ENCODE measurements at regions not wholly inside any gene's neighbourhood (a gene's known extent, or its start where the extent isn't known, plus 50 kb on each side); places are given as distances from the start of the nearest gene placed in this dataset.

GRCh38 chr7:131222171-131222570, 105.5 kb upstream of the MKLN1 start:
- TF ChIP-seq CTCF (IDR thresholded peaks at IDR 0.05 in 4 of 5, conservative IDR thresholded peaks at IDR 0.05 in 1 of 5) (no peak), POLR2A (IDR thresholded peaks at IDR 0.05) (no peak)

Data from gastrocnemius medialis (tissue), 4 donors.